Natural killer cell treated with Interleukin-12 subunit alpha and Interleukin-12 subunit beta and Interleukin-15 and Interleukin-18, amount 100 ng/mL, for 72 hours (primary cell): ENCODE measurements at regions not wholly inside any gene's neighbourhood (a gene's known extent, or its start where the extent isn't known, plus 50 kb on each side); places are given as distances from the start of the nearest gene placed in this dataset.
"Not testable (repeated sequence)": the region's sequence is repeated elsewhere in the genome, so short reads cannot be mapped to it uniquely, and the experiment has no call there.

ENCODE experiments used
- ATAC-seq, 2 donors: fragments of 150-1000 bp; cut with Tn5 transposase in 1 of 2; sonication (Bioruptor Pico), chemical (Tn5 transposase) in 1 of 2; 2 replicates each; pipeline ENCODE4 v1.10.0; 2021
- DNase-seq: peaks from one replicate; pipeline ENCODE4 v3.0.0; 2022; ENCODE audit warnings: low spot score
- H3K27ac Mint-ChIP-seq, 2 donors: 1 replicate in 1 of 2; 2 replicates in 1 of 2; pipeline ENCODE4 v1.8.0; 2022; ENCODE audit warnings: mixed read lengths in 2 of 2, mild to moderate bottlenecking in 1 of 2, moderate library complexity in 1 of 2
- H3K27me3 Mint-ChIP-seq, 2 donors: 1 replicate in 1 of 2; 2 replicates in 1 of 2; pipeline ENCODE4 v1.8.0; 2022; ENCODE audit warnings: mixed read lengths in 2 of 2
- H3K36me3 Mint-ChIP-seq: one replicate; pipeline ENCODE4 v1.8.0; 2022; ENCODE audit warnings: mixed read lengths
- H3K4me1 Mint-ChIP-seq, 2 donors: 1 replicate in 1 of 2; 2 replicates in 1 of 2; pipeline ENCODE4 v1.8.0; 2022; ENCODE audit warnings: low read depth in 2 of 2, mixed read lengths in 2 of 2, mild to moderate bottlenecking in 1 of 2
- H3K4me3 Mint-ChIP-seq: one replicate; pipeline ENCODE4 v1.8.0; 2022; ENCODE audit warnings: mixed read lengths
- H3K9me3 Mint-ChIP-seq: 2 replicates; pipeline ENCODE4 v1.8.0; 2022; ENCODE audit warnings: mixed read lengths

GRCh38 chr1:5140962-5141361 is 486.6 kb downstream of the AJAP1 start:
- H3K27ac Mint-ChIP-seq, result no peak overlapping the region
- ATAC-seq (no peak), DNase-seq (no peak)
- no peaks in the 10 kb centered on the region for H3K9me3 Mint-ChIP-seq
- no peak overlapping the region for H3K4me3 Mint-ChIP-seq
- H3K27me3 Mint-ChIP-seq, result peaks cover 19 to 48% of the 10 kb centered on the region in 2 donors
- no peaks in the 10 kb centered on the region for H3K4me1 Mint-ChIP-seq
- H3K36me3 Mint-ChIP-seq, result no peaks in the 10 kb centered on the region

GRCh38 chr1:5140136-5140535 is 485.7 kb downstream of the AJAP1 start:
- Mint-ChIP-seq H3K9me3 (no peaks in the 10 kb centered on the region), H3K27ac (no peak overlapping the region), H3K27me3 (peaks cover 16 to 42% of the 10 kb centered on the region in 2 donors), H3K36me3 (no peaks in the 10 kb centered on the region), H3K4me1 (no peaks in the 10 kb centered on the region), H3K4me3 (no peak overlapping the region)
- no peak for DNase-seq
- no peak for ATAC-seq

- no peaks in the 10 kb centered on the region for H3K9me3 Mint-ChIP-seq
- H3K36me3 Mint-ChIP-seq, result no peaks in the 10 kb centered on the region
- no peak for ATAC-seq
- H3K4me3 Mint-ChIP-seq, result no peak overlapping the region
- no peaks in the 10 kb centered on the region for H3K4me1 Mint-ChIP-seq
- peaks cover 6 to 14% of the 10 kb centered on the region in 2 donors for H3K27me3 Mint-ChIP-seq
- no peak overlapping the region for H3K27ac Mint-ChIP-seq
- no peak for DNase-seq
Measured at GRCh38 chr1:5129746-5130355, 475.4 kb downstream of the AJAP1 start.

- Mint-ChIP-seq H3K4me3 (no peak overlapping the region), H3K9me3 (peaks cover 5% of the 10 kb centered on the region), H3K4me1 (no peaks in the 10 kb centered on the region), H3K27ac (no peak overlapping the region), H3K27me3 (peaks cover 19 to 31% of the 10 kb centered on the region in 2 donors), H3K36me3 (no peaks in the 10 kb centered on the region)
- DNase-seq (no peak), ATAC-seq (no peak)
Measured at GRCh38 chr1:5125208-5125607, 470.8 kb downstream of the AJAP1 start.

- no peak overlapping the region for H3K4me3 Mint-ChIP-seq
- ATAC-seq (no peak), DNase-seq (no peak)
- peaks cover 19 to 29% of the 10 kb centered on the region in 2 donors for H3K27me3 Mint-ChIP-seq
- H3K36me3 Mint-ChIP-seq, result no peaks in the 10 kb centered on the region
- H3K9me3 Mint-ChIP-seq, result peaks cover 5% of the 10 kb centered on the region
- no peaks in the 10 kb centered on the region for H3K4me1 Mint-ChIP-seq
- no peak overlapping the region for H3K27ac Mint-ChIP-seq
Measured at GRCh38 chr1:5120559-5120958, 466.1 kb downstream of the AJAP1 start.

- H3K27ac Mint-ChIP-seq, result no peak overlapping the region
- peaks cover 5% of the 10 kb centered on the region for H3K9me3 Mint-ChIP-seq
Measured at GRCh38 chr1:5119366-5120234, 465.2 kb downstream of the AJAP1 start.

GRCh38 chr1:5118771-5119170 is 464.4 kb downstream of the AJAP1 start:
- DNase-seq, ATAC-seq, H3K4me3 Mint-ChIP-seq, H3K4me1 Mint-ChIP-seq, H3K36me3 Mint-ChIP-seq, H3K27ac Mint-ChIP-seq, H3K9me3 Mint-ChIP-seq: not testable (repeated sequence)
- peaks cover 14 to 29% of the 10 kb centered on the region in 2 donors for H3K27me3 Mint-ChIP-seq

More at GRCh38 chr1:5119366-5120234, 465.2 kb downstream of the AJAP1 start:
- Mint-ChIP-seq H3K36me3 (no peaks in the 10 kb centered on the region), H3K4me3 (no peak overlapping the region), H3K4me1 (no peaks in the 10 kb centered on the region), H3K27me3 (peaks cover 17 to 29% of the 10 kb centered on the region in 2 donors)
- no peak for ATAC-seq
- DNase-seq, result no peak

- DNase-seq, H3K36me3 Mint-ChIP-seq, H3K4me3 Mint-ChIP-seq, H3K9me3 Mint-ChIP-seq, ATAC-seq, H3K4me1 Mint-ChIP-seq, H3K27ac Mint-ChIP-seq: not testable (repeated sequence)
- peaks cover 14 to 29% of the 10 kb centered on the region in 2 donors for H3K27me3 Mint-ChIP-seq
Measured at GRCh38 chr1:5118292-5118691, 463.9 kb downstream of the AJAP1 start.

- H3K9me3 Mint-ChIP-seq, result peaks cover 2% of the 10 kb centered on the region
- no peak overlapping the region for H3K27ac Mint-ChIP-seq
- H3K4me1 Mint-ChIP-seq, result peaks cover 0 to 3% of the 10 kb centered on the region in 2 donors
- no peak overlapping the region for H3K4me3 Mint-ChIP-seq
- DNase-seq (no peak), ATAC-seq (no peak)
- peaks cover 40 to 65% of the 10 kb centered on the region in 2 donors for H3K27me3 Mint-ChIP-seq
- no peaks in the 10 kb centered on the region for H3K36me3 Mint-ChIP-seq
Measured at GRCh38 chr1:5111581-5111980, 457.2 kb downstream of the AJAP1 start.

GRCh38 chr1:5110508-5110907 is 456.1 kb downstream of the AJAP1 start:
- no peak for ATAC-seq
- no peaks in the 10 kb centered on the region for H3K36me3 Mint-ChIP-seq
- H3K27ac Mint-ChIP-seq, result no peak overlapping the region

GRCh38 chr1:5109633-5110032 is 455.2 kb downstream of the AJAP1 start:
- Mint-ChIP-seq H3K9me3 (peaks cover 2% of the 10 kb centered on the region), H3K4me3 (no peak overlapping the region), H3K27ac (no peak overlapping the region), H3K27me3 (peaks cover 40 to 71% of the 10 kb centered on the region in 2 donors), H3K4me1 (peaks cover 0 to 3% of the 10 kb centered on the region in 2 donors), H3K36me3 (no peaks in the 10 kb centered on the region)
- no peak for ATAC-seq
- no peak for DNase-seq

More at GRCh38 chr1:5110508-5110907, 456.1 kb downstream of the AJAP1 start:
- Mint-ChIP-seq H3K27me3 (peaks cover 40 to 64% of the 10 kb centered on the region in 2 donors), H3K9me3 (peaks cover 2% of the 10 kb centered on the region), H3K4me3 (no peak overlapping the region), H3K4me1 (peaks cover 0 to 3% of the 10 kb centered on the region in 2 donors)
- no peak for DNase-seq

GRCh38 chr1:5108740-5109139 is 454.3 kb downstream of the AJAP1 start:
- ATAC-seq (no peak), DNase-seq (no peak)
- H3K27me3 Mint-ChIP-seq, result peaks cover 40 to 71% of the 10 kb centered on the region in 2 donors
- no peak overlapping the region for H3K27ac Mint-ChIP-seq
- H3K4me1 Mint-ChIP-seq, result peaks cover 0 to 3% of the 10 kb centered on the region in 2 donors
- no peaks in the 10 kb centered on the region for H3K36me3 Mint-ChIP-seq
- H3K4me3 Mint-ChIP-seq, result no peak overlapping the region
- peaks cover 2% of the 10 kb centered on the region for H3K9me3 Mint-ChIP-seq

- ATAC-seq, result no peak
- Mint-ChIP-seq H3K9me3 (no peaks in the 10 kb centered on the region), H3K36me3 (no peaks in the 10 kb centered on the region)
Measured at GRCh38 chr1:5105744-5106143, 451.3 kb downstream of the AJAP1 start.

GRCh38 chr1:5099558-5099957 is 445.1 kb downstream of the AJAP1 start:
- Mint-ChIP-seq H3K27ac (no peak overlapping the region), H3K4me3 (no peak overlapping the region), H3K9me3 (no peaks in the 10 kb centered on the region), H3K36me3 (no peaks in the 10 kb centered on the region), H3K4me1 (no peaks in the 10 kb centered on the region), H3K27me3 (peaks cover 6 to 23% of the 10 kb centered on the region in 2 donors)
- DNase-seq, result no peak
- no peak for ATAC-seq

More at GRCh38 chr1:5105744-5106143, 451.3 kb downstream of the AJAP1 start:
- no peaks in the 10 kb centered on the region for H3K4me1 Mint-ChIP-seq
- H3K27me3 Mint-ChIP-seq, result peaks cover 21 to 55% of the 10 kb centered on the region in 2 donors
- H3K4me3 Mint-ChIP-seq, result no peak overlapping the region
- DNase-seq, result no peak
- H3K27ac Mint-ChIP-seq, result no peak overlapping the region
